M059J (cell line): ENCODE measurements at regions not wholly inside any gene's neighbourhood (a gene's known extent, or its start where the extent isn't known, plus 50 kb on each side); places are given as distances from the start of the nearest gene placed in this dataset.
"Not testable (repeated sequence)": the region's sequence is repeated elsewhere in the genome, so short reads cannot be mapped to it uniquely, and the experiment has no call there.

Source experiments
- DNase-seq: peaks from one replicate; pipeline ENCODE4 v3.0.0-alpha.2; 2012; ENCODE audit warnings: low read depth

- DNase-seq: not testable (repeated sequence)
Observed at GRCh38 chr14:49243777-49244176, 342.4 kb downstream of the RPS29 start.

DNA sequence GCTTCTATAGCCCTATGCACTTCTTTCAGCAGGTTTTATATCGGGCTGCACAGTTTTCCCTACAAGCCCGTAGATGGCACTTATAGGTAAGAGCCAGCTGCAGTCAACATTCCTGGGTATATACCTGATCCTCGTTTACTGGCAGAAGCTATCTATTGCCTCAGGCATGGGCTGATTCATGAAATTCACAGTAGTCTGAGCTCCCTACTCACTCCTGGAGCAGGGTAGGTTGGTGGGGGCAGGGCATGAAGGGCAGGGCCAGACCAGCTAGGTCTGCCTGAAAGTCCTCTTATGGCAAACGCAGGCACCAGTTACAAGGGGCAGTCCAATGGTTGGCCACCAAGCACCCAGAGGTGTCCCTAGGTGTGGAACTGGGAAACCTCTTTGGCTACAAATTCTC, 345.8 kb downstream of the RPS29 start:
- DNase-seq: peak; percentile 8

DNA sequence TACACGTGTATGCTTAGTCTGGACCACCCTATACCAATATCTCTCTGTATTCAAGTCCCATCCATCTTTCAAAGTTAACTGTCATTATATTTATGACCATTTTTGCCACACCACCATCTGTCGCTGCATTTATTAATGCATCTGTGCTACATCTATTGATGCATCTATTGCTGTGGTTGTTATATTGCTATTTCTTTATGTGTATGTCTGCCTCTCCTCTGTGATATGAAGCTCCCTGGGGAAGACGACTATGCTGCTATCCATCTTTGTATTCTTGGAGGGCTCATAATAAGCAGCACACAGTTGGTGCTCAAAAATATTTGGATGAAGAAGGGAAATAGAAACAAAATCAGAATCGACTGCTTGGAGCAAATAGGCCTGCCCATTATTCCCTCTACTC, 357.6 kb downstream of the RPS29 start:
- DNase-seq: no peak

GRCh38 chr14:49221316-49221715, 364.9 kb downstream of the RPS29 start:
- DNase-seq: no peak

GRCh38 chr14:49220492-49220891, 365.7 kb downstream of the RPS29 start:
- no peak for DNase-seq

GRCh38 chr14:49218436-49219092, 367.6 kb downstream of the RPS29 start:
- no peak for DNase-seq

- no peak for DNase-seq
Observed at GRCh38 chr14:49212721-49213120, 373.5 kb downstream of the RPS29 start.

DNA sequence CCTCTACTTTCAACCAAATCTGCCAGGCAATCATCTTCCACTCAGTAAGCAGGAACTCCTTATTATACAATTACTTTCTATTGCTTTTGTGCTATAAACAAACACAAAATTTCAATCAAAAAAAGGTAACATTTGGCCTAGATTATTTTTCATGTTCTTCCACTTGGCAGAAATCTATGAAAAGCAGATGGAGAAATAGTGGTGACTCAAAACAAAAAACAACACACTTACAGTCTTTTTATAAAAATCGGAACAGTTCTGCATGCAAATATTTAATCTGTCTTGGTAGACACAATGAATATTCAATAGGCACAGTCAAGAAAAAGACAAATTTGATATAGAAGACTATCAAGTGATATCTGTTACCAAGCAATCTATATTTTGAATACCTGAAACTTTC, 376.8 kb downstream of the RPS29 start:
- no peak for DNase-seq

DNA sequence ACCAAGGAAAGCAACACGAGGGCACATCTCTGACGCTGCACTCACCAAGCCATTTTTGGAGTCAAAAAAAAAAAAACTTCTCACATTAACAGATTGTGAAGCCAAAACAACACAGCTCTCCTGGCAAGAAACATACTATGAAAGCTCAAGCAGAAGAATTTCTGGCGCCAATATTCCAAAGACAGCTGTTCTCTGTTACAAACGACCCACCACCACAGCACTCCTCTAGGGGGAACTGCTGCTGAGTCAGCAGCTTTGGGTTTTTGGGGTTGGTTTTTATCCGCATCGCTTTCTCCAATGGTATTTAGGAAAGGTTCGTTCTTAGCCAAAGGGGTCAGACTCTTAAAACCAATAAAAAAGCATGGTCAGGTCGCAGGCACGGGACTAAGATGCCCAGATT, 379.4 kb downstream of the RPS29 start:
- DNase-seq: no peak

DNA sequence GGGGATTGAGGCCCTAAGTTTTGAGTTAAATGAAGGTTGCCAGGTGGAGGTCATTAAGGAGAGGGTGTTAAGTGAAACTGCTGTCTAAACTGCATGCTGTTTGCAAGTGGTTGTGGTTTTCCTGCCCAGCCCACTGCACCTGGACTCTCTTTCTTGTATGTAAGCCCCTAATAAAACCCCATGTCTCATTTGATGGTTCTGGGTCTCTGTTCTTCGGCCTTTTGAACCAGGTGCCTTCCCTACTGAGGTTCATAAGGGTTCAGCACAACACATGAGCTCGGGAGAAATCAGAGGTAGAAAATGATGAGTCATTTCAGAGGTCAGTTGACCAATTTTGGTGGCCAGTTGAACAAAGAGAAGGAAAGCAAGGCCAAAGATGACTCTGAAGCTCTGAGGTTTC, 382.5 kb downstream of the RPS29 start:
- no peak for DNase-seq

GRCh38 chr14:49199159-49199558, 387.0 kb downstream of the RPS29 start:
- no peak for DNase-seq

DNA sequence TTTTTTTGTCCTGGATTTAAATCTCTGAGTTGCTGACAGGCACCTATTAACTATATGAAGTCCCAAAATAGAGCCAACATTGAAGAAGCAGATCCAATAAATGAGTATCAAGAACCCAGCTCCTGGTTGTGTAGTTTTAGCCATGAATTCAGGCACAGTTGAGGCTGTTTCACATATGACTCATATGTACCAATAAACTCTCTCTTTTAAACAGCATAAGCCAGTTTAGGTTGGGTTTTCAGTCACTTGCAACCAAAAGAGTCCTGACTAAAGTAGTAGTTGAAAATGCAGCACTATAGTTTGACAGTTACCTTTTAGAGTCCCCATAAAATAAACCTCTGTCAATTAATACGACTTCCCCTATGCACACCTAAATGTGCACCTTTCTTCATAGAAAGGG, 389.9 kb downstream of the RPS29 start:
- DNase-seq: no peak

DNA sequence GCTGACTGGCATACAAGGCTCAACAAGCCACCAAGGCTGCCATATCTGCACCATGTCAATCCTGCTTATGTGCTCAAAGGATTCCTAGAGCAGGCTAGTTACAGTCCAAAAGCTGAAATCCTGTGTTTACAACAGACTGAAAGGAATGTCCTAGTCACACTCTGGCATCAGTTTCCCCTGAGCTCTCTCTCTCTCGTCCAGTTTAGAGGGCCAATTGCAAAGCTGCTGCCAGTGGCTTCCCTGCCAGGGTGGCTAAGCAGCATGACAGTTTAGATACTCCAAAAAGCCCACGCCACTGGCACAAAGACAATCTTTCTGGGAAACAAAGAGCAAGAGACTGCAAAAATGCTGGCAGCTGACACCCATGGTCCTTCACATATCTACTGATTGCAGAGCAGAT, 392.1 kb downstream of the RPS29 start:
- DNase-seq: no peak

DNA sequence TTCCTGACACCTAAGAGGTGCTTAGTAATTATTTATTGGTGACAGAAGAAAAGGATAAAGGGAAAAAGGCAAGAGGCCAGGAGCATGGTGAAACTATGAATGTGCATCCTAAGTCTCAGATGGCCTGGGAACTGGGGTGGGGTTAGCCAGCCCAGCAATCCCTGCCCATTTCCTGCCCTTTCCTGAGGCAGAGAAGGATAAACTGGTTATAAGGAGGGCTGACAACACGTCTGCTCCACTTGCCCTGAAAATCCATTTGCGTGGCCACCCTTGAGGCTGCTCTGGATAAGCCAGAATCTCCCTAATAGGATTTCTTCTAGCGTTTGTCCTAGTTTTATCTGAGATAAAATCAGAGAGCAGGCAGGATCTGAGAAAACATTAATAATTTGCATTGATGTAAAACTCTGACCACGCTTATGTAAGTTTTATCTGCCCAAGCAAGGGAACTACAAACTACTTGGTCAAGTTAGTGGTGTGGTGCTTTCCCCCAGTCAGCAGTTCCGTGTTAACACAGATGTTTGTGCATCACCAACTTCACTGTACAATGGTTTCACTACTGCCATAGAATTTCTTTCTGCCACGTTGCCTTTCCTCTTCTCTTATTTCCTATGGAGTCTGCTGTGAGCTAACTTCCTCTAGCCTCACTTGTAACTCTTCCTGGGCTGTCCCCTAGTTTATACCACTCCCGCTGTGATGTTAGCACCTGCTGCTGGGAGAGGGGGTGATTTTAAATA, 392.7 kb downstream of the RPS29 start:
- no peak for DNase-seq

DNA sequence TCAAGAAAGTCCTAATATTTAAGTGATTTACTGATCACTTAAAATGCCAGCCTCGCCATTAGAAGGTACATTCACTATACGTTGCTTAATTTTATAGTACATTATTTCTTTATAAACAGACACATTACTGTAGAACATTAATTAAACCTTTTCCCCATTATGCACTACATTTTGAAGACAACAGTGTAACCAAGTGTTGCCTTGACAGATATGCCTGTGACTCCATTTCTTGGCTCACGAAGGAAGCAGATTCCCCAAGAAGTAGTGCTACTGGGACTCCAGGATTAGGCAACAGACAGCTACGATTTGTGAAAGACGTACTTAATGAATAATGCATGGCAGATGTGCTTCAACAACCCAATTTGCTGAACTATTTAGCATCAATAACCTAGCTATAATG, 394.8 kb downstream of the RPS29 start:
- DNase-seq: no peak

- no peak for DNase-seq
Observed at GRCh38 chr14:49189375-49189774, 396.8 kb downstream of the RPS29 start.

GRCh38 chr14:49187799-49188198, 398.4 kb downstream of the RPS29 start:
- no peak for DNase-seq

DNA sequence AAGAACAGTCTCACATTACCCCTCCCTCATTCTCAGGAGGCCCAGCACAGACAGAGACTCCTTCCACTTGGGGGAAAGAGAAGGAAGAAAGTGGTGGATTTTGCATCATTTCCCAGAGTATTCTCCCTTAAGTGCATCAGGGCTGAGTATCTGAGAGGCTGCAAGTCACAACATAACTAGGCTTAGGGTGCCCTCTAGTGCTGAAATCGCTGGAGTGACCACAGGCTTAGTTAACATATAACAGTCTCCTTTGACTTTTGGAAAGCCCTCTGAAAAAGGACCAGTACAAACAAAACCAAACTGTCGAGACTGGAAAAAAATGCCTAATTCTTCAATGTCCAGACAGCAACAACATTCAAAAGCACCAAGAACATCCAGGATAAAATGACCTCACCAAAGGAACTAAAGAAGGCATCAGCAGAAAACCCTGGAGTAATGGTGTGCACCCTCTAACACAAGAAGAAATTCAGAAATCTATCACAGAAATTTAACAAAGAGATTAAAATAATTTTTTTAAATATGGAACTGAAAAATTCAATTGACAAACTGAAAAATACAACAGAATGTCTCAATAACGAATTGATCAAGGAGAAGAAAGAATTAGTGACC, 412.3 kb downstream of the RPS29 start:
- DNase-seq: peak; percentile 50

DNA sequence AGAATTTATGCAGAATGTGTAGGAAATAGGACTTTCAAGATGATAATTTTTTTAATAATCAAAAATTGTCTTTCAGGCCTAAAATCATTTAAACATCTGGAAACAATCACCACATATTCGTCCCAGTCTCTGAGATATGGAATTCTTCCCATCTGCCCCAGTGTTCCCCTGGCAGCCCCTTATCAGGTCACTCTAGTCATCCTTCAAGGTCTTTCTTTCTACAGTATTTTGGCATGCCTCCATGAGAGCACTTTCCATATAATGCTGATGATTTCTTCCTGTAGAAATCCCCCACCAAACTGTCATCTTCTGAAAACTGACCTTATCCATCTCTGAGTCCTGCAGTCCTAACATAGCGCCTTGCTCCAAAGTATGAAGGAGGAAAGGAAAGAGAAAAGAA, 422.1 kb downstream of the RPS29 start:
- DNase-seq: no peak

DNA sequence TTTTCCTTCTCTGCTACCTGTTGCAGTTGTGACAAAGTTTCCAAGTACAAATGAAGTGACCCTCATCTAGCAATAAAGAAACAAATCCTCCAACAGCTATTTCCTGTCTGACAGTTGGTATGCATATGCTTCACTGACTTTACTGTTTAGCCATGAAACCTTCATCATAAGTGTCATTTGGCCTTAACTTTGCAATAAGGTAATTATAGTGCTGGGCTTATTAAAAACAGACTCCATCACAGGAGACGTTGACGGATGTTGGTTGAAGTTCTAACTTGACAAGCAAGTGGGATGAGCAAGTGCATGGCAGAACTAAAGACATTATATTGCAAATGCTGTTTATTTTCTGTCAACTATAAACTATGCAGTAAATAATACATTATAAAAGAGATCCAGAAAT, 425.2 kb downstream of the RPS29 start:
- DNase-seq: peak; percentile 1

DNA sequence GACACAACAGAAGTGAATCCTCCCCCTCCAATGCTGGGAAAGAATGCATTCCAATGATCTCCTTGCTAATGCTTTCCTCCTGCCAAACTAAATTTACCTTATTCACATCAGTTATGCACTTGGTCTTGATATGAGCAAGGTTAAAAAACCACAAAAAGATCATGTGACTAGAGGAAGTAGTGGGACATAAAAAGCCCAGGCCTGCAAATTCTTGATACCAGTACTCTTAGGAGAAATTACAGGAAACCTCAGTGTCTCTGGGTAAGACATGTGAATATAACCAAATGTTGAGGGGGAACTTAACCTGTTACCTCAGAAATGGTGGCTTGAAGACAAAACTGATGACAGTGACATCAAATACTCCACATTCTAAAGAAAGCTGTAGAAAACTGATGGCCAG, 427.1 kb downstream of the RPS29 start:
- DNase-seq: no peak

DNA sequence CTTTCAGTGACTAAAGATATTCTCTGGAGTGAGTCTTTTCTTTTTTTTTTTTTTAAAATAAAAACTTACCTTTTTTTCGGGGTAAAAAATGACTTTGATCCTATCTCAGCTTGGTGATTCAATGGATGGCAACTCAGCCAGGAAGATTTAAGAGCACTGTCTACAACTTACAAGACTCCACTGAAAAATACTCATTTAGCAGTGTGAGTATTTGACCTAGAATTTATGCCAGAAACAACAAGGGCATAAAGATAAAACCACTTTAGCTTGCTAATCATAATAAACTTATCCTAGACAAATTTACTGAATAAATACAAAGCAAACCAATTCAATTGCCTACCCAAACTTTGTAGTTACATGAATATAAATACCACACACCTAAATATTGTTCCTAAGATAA, 446.6 kb downstream of the RPS29 start:
- no peak for DNase-seq

DNA sequence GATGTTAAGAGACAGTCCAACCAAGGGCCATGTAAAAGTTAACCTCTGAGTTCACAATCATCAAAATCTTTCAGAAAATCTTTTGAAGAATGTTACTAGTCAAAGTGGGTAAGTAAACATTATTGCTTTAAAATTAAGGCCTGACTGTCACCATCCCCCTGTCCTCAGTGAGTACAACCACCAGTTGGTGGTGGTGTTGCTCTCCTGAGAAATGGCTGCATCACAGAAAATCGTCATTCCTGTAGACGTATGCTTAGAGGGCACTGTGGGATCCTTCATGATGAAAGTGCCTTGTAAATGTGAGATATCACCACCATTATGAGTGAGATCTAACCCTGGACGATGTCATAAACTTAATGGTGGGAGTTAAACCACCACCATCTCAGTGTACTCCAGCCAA, 451.2 kb downstream of the RPS29 start:
- DNase-seq: no peak
